Bone marrow (tissue), 2 donors: ENCODE measurements at regions not wholly inside any gene's neighbourhood (a gene's known extent, or its start where the extent isn't known, plus 50 kb on each side); places are given as distances from the start of the nearest gene placed in this dataset.
"Not testable (repeated sequence)": the region's sequence is repeated elsewhere in the genome, so short reads cannot be mapped to it uniquely, and the experiment has no call there.

Experiments
- DNase-seq, 2 donors: peaks; one replicate each; lab custom pipeline; 2025; lab: John Stamatoyannopoulos, UW

DNA sequence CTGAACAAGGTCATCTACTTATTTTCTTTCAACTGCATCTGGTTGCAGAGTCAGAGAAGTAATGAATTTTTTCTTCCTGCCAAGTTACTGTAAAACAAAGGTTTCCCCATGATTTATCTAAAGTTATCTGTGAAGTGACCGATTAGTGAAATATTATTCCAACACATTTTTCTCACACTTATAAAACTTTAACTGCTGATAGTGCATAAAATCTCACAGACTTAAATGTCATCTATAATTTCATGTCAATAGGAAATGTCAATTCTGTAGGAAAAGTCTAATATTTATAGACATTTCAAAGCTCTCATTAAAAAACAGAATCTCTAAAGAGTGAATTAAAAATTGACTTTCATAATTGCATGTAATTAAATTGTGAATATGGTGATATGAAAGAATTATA, 397.2 kb downstream of the SLITRK1 start:
- DNase-seq: no peak

DNA sequence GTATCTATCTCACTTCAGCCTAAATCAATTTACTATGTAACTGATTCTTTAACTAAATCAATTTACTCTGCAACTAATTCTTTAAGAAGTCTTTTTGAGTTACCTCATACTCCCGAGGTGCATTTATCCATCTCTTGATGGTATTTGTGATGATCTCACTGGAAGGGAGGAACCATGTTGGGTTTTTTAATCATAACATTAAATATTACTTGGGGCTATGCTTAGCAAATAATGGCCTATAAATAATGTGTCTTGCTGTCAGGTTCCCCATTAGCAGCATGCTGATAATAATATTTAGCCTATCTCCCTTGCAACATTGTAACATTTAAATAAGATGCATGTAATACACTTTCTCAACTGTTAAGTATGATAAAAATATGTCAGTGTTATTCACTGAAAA, 411.3 kb downstream of the SLITRK1 start:
- no peak for DNase-seq

DNA sequence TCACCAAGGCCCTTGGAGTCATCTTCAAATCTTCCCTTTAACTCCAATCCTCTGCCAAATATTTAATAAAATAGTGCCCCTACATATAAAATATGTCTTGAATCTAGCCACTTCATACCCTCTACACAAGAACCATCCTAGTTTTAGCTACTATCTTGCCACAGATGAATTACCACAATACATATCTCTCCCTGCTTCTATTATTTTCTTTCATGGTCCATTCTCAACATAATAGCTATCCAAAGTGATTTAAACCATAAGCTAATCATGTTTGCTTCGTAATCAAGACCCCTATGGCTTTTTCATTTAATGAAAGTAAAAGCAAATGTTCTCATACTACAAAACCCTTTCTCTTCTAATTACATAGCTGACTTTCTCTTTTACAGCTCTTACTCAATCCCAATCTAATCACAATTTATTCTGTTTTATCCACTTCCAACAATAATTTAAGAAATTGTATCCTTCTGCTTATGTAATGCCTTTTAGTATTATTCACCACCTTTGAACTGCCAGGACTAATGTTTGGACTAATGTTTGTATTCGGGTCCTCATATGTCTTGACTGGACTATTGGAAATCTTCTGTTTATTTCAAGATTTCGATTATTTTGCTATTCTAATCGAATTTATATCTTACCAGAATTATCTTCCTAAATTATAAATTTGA, 412.0 kb downstream of the SLITRK1 start:
- DNase-seq: no peak

DNA sequence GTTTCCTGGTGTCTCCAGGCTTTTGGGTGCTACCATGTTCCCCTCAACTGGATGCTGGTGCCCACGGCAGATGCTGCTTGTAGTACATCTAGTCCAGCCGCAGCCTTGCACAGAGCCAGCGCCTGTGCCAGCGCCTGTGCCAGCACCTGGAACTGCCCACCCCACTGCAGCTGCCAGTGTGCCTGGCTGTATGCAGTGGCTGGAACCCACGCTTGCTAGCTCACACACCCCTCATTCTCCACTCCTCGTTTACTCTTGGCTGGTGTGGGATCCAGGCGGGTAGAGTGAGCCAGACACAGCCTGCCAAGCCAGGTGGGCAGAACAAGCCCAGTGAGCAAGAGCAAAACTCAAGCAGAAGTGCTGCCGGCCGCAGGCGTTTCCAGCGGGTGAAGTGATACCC, 428.6 kb downstream of the SLITRK1 start:
- DNase-seq: no peak

DNA sequence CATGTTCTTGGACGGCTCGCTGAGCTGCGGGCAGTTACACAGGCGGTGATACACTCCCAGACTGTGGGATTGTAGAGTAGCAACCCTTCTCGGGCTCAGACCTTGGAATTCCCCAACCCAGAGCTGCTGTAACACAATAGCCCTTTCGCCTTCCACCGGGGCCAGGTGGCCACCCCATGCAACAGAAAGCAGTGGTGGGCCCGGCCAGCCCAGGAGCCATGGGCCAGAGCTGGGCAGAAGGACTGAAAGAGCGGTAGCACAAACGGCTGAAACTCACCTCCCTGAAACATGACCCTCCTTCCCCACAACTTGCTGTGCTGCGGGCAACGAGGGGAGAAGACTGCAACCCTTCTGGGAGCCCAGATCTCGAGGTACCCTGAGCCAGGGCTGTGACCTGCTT, 429.0 kb downstream of the SLITRK1 start:
- DNase-seq: no peak

DNA sequence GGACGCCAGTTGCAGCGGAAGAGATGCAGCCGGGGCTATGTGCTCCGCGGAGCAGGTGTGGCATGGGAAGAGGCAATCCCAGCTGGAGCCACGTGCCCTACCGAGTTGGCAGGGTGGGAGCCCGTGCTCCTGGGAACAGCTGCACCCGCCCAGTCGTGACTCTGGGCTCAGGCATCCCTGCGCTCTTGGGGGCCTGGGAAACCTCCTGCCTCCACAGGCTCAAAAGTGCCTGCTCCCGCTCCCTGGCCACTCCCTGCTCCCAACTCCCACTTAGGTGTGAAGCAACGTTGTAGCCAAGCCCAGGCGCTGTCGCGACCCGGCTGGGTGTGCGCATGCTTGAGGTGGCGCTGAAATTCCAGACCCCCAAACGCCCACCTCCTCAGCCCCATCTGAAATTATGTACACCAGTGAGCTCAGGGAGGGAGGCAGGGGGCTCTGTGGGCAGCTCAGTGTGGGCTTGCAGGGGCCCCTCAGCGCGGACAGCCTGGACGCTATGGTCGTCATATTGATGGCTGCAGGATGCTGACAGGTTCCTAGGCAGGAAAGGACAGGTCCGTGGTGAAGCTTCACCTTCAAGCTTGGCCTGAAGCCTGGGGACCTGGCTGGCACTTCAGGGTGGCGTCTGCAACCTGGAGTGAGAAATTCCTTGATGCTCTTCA, 429.9 kb downstream of the SLITRK1 start:
- DNase-seq: no peak

DNA sequence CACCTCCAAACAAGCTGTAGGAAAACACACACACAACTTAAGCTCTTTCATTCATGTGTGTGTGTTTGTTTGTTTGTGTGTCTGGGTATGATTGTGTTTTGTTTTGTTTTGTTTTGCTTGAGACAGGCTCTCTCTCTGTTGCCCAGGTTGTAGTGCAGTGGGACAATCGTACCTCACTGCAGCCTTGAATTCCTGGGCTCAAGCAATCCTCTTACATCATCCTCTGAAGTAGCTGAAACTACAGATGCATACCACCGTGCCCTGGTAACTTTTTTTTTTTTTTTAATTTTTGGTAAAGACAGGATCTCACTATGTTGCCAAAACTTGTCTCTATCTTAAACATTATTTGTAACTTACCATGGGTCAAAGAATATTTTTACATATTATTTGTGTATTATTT, 431.7 kb downstream of the SLITRK1 start:
- no peak for DNase-seq

DNA sequence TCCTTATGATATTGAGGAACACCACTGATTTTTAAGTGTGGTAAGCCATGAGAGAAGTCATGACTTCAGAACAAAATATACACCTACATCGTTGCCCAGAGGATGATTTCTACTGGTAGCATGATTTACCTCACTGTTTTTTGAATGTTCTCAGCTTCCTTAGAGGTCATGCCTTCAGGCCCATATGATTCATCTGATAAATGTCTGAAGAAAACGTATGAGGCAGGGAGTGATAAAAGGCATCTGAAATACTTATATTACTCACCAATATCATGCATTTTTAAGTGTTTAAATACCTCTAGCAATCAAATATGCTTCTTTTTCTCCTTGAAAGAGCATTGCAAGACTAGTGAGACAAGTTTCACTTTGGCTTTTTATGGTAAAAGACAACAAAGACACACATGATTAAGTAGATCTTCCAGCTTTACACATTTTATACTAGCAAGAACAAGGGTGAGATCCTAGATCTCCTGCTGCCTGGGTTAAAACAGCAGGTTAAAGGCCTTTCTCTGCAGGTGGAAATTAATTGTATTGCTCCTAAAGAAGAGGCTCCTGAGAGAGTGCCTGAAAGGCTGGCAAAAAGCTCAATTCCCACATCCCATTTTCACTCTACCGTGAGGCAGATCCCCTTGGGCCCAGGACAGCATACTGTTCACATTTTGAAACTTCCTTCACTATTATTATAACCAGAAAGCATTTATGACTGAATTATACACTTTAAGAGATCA, 432.4 kb downstream of the SLITRK1 start:
- no peak for DNase-seq

DNA sequence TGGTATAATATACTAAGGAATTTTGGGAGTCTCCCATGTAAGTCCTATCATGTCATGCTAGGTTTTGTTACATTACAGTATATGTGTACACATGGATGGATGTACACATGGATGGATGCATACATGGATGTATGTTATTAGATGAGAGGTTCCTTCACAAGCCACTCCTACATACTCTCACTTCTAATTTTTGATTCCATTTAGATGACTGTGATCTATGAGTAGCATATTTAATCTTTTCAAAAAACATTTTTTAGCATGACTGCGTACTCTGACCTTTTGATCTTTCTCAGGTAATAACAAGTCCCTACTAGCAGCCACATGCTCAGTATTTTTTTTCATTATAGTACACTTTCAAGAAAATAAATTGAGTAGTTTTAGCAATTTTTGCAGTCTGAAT, 441.8 kb downstream of the SLITRK1 start:
- DNase-seq: no peak

DNA sequence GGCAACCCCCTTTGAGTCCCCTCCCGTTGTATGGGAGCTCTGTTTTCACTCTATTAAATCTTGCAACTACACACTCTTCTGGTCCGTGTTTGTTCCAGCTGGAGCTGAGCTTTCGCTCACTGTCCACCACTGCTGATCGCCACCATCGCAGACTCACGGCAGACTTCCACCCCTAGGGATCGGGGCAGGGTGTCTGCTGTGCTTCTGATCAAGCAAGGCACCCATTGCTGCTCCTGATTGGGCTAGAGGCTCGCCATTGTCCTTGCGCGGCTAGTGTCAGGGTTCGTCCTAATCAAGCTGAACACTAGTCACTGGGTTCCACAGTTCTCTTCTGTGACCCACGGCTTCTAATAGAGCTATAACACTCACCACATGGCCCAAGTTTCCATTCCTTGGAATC, 442.8 kb downstream of the SLITRK1 start:
- not testable (repeated sequence) for DNase-seq

DNA sequence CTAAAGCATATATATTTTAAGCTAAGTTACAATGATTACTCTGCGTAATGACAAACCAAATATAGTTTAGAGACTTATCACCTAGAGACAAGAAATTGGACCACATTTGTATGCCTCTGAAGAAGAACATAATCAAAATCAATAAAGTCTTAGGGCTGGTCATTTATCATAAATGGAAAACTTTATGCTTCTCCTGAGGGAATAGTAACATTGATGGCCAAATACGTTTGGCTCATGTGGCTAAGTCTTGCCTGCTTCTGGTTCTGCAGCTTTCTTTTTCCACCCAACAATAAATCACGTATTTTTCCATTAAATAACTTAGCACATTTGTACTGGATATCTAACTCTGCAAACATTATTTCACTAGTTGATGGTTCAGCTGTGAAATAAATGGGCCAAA, 458.4 kb downstream of the SLITRK1 start:
- DNase-seq: no peak

DNA sequence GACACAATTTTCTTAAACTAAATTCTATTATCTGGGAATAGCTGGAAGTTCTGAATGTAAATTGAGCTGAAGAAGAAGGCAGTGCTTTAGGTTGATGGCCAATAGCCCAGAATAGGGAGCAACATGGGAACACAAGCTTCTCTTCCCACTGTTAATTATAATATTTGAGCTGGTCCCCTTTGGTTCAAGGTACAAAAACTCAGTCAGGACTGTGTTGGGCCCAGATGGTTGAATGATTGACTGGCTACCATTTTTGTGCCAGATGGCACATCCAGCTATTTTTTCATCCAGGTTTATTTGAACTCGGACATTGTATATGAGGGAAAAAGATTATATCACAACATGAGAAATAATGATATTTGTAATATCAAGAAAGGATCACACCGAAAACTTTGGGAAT, 458.9 kb downstream of the SLITRK1 start:
- no peak for DNase-seq

DNA sequence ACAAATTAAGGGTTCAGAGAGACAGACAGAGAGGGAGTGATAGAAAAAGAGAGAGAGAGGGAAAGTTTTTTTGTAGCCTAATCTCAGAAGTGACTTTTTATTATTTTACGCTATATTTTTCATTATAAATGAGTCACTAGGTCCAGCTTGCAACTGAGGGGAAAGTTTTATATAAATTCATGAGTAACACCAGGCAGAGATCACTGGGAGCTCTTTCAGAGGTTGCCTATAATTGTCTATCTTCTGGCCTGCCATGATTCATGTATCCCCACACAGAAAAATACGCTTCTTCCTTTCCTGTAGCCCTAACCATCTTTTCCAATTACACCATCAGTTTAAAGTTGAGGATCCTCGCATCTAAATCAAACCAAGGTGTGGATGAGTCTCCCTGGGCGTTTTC, 467.9 kb downstream of the SLITRK1 start:
- DNase-seq: no peak

DNA sequence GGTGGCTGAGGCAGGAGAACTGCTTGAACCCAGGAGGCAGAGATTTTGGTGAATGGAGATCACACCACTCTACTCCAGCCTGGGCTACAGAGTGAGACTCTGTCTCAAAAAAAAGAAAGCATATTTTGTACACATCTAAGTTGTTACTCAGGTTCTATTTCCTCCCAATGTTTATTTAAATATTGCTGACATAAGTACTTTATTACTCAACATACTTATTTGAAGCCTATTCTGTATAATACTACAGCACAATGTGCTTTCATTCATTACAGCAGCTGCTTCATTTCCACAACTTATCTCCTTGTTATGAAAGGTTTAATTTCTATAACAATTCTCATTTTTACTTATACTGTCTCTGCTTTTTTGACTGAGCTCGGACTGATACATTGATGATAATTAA, 495.7 kb downstream of the SLITRK1 start:
- DNase-seq: no peak

DNA sequence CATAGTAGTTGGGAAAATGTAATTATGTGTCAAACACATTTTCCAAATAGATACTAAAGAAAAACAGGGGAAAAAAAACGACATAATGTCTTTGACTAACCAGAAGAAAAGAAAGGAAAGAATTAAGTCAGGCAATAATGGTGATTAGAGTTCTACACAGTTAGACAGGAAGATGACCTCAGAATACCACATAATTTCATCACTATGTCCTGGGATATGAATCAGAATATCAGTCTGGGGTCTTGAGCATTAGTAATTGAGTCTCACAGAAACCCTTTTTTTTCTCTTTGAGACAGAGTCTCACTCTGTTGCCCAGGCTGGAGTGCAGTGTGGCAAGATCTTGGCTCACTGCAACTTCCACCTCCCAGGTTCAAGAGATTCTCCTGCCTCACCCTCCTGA, 503.4 kb downstream of the SLITRK1 start:
- no peak for DNase-seq

DNA sequence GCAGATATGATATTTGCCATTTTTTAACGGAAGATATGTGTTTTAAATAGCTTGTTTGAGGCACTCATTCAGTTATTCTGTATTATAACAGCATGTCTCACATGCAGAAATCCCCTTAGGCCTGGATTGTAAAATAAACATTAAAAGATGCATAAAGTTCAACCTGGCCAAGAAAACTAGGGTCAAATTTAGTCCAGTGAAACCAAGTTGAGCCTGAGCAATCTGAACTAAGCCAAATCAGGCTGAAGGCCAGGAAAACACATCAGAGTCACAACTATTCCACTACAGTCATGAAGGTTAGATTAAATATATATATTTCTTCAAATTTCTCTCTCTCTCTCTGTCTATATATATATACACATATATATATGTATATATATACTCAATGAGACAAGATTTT, 504.8 kb downstream of the SLITRK1 start:
- no peak for DNase-seq

DNA sequence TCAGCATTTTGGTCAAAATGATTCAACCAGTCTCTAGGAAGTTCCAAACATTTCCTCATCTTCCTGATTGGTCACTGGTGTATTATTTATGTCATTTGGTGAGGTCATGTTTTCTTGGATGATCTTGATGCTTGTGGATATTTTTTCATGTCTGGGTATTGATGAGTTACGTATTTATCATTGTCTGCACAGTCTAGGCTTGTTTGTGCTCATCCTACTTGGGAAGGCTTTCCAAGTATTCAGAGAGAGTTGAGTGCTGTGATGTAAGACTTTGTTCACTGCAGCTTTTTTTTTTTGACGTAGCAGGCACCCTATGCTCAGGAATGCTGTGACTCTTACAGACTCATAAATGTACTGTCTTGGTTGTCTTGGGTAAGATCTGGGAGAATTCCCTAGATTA, 509.5 kb downstream of the SLITRK1 start:
- DNase-seq: no peak

DNA sequence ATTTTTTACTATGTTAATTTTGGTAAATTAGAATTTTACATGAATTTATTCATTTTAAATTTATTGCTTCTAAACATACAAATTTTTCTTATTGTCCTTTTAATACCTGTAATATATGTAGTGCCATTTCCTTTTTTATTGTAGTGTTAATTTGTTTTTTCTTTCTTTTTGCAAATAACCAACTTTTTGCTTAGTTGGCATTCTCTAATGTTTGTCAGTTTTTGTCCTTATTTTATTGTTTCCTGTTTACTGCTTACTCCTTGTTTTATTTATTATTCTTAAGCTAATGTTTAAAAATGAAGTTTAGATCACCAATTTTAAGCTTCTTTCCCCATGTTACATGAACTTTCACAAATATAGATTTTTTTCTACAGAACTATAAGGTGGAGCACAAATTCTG, 516.6 kb downstream of the SLITRK1 start:
- DNase-seq: no peak

DNA sequence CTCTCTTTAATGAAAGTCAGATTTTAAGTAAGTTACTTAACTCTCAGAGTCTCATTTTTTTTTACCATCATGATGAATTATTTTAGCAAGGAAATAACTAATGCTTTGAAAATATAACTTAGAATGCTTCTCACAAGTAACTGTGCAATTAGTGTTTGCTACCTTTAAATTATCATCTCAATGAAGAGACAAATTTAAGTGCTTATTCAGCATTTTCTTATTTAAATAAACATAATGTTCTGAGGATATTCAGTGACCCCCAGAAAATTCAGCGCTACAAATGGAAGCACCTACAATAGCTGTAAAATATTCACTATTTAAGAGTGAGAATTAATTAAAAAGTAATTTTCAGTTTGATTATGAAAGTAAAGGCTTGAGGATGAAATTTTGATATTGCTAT, 527.2 kb downstream of the SLITRK1 start:
- no peak for DNase-seq

DNA sequence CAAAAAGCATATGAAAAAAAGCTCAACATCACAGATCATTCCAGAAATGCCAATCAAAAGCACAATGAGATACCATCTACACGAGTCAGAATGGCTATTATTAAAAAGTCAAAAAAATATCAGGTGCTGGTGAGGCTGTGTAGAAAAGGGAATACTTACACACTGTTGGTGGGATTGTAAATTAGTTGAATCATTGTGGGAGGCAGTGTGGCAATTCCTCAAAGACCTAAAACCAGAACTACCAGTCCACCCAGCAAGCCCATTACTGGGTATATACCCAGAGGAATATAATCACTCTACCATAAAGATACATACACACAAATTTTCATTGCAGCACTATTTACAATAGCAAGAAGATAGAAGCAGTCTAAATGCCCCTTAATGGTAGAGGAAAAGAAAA, 529.9 kb downstream of the SLITRK1 start:
- DNase-seq: no peak

DNA sequence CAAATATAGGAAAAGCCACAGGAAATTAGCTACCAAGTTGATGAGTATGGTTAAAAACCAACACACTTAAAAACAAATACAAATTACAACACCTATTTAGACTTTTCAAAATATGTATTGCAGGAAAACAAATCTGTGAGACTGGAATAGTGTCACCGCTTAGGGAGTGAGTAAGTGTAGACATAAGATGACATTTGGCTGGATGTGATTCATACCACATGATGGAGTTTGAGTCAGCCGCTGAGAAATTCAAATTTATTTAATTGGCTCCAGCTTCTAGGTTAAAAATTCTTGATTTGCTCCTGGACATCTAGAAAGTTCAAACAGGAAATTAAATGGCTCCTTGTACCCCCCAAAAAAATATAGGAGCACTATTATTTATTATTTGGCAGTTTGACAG, 531.7 kb downstream of the SLITRK1 start:
- DNase-seq: no peak

DNA sequence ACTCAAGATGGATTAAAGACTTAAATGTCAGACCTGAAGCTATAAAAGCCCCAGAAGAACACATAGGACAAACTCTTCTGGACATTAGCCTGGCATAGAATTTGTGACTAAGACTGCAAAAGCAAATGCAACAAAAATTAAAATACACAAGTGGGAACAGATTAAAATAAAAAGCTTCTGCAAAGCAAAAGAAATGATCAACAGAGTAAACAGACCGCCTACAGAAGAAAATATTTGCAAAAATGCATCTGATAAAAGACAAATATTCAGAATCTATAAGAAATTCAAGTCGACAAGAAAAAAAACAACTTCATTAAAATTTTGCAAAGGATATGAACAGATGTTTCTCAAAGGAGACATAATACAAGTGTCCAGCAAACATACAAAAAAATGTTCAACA, 537.8 kb downstream of the SLITRK1 start:
- DNase-seq: no peak

DNA sequence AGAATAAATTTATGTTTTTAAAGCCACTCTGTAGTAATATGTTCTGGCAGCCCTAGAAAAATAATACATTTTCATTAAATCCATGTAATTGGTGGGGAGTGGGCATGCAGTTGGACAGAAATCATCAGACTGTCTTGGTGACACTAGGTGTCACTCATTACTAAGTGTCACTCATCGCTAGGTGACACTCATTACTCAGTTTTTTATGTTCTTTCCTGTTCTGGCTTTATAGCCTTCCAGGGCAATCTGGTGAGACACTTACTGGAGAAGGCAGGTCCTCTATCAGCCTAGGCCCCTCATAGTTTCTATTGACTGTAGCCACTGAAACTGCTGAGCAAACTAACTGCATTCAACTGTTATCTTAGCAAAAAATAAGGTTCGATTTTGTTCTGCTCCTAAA, 542.1 kb downstream of the SLITRK1 start:
- DNase-seq: no peak
